Astrocyte (in vitro differentiated cells and primary cell): ENCODE measurements at regions not wholly inside any gene's neighbourhood (a gene's known extent, or its start where the extent isn't known, plus 50 kb on each side); places are given as distances from the start of the nearest gene placed in this dataset.

ENCODE experiments used
- EZH2 ChIP-seq: IDR thresholded peaks from 2 replicates; pipeline ENCODE4 v1.6.1; 2012; ENCODE audit warnings: mild to moderate bottlenecking, low read length, inconsistent platforms; ENCODE audit not compliant: insufficient read depth
- TF ChIP-seq, protein P1 (sequence below): IDR thresholded peaks from 2 replicates; pipeline ENCODE4 v1.5.1; 2011; ENCODE audit warnings: low read depth, mild to moderate bottlenecking, inconsistent platforms, low read length, moderate library complexity; ENCODE audit not compliant: insufficient read depth

DNA sequence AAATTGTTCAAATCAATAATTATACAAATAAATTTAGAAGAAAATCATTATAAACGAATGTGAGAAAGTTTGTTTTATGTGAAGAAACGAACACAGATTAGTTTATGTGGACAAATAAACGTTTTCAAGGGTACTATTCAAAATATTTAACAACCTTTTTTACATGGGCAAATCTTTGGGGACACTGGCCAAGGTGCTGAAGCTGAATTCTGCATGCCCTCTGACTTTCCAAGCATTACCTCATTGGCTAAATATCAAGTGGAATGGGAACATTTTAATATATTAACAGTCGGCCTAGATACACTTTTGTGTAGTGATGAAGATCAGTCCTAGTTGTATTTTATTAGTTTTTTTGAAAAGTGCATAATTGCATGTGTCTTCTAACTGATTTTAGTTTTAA, 636.4 kb upstream of the DPPA4 start:
- TF ChIP-seq, protein P1, sequence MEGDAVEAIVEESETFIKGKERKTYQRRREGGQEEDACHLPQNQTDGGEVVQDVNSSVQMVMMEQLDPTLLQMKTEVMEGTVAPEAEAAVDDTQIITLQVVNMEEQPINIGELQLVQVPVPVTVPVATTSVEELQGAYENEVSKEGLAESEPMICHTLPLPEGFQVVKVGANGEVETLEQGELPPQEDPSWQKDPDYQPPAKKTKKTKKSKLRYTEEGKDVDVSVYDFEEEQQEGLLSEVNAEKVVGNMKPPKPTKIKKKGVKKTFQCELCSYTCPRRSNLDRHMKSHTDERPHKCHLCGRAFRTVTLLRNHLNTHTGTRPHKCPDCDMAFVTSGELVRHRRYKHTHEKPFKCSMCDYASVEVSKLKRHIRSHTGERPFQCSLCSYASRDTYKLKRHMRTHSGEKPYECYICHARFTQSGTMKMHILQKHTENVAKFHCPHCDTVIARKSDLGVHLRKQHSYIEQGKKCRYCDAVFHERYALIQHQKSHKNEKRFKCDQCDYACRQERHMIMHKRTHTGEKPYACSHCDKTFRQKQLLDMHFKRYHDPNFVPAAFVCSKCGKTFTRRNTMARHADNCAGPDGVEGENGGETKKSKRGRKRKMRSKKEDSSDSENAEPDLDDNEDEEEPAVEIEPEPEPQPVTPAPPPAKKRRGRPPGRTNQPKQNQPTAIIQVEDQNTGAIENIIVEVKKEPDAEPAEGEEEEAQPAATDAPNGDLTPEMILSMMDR = no peak
- no peak for TF ChIP-seq EZH2
